T-cell (primary cell): ENCODE measurements at regions not wholly inside any gene's neighbourhood (a gene's known extent, or its start where the extent isn't known, plus 50 kb on each side); places are given as distances from the start of the nearest gene placed in this dataset.
A peak's percentile ranks its signal among the peaks of the same experiment; 100 is the strongest.

Experiments
- ATAC-seq, 4 experiments: fragments of 200-7000 bp in 3 of 4; fragments of 150-1000 bp in 1 of 4; cut with Tn5 transposase; replicated peaks in 1 of 4; 1 replicate in 3 of 4; 2 replicates in 1 of 4; pipeline ENCODE4 v1.10.0; 2021; ENCODE audit warnings: moderate library complexity in 3 of 4, mild to moderate bottlenecking in 2 of 4, moderate number of reproducible peaks in 1 of 4
- CTCF ChIA-PET, 2 donors: fragments of 300-600 bp; sonication (Branson Sonifier 250); formaldehyde crosslinking; loops; one replicate each; lab custom pipeline; 2022; ENCODE audit warnings: antibody characterized with exemption in 2 of 2; lab: Charles Lee
- POLR2A ChIA-PET, 2 donors: fragments of 300-600 bp; sonication (Branson Sonifier 250); formaldehyde crosslinking; loops; one replicate each; lab custom pipeline; 2022; ENCODE audit warnings: antibody characterized with exemption in 2 of 2; lab: Charles Lee
- DNase-seq, 35 experiments: peaks; one replicate each; pipeline versions ENCODE4 v3.0.0 to v3.0.0-alpha.2; 2013 to 2023
- H3K27ac ChIP-seq: one replicate; pipeline ENCODE4 v1.5.1; 2013; ENCODE audit warnings: low read length
- H3K27me3 ChIP-seq, 2 experiments: replicated peaks in 1 of 2; 1 replicate in 1 of 2; 2 replicates in 1 of 2; pipeline versions ENCODE4 v1.6.1 to v1.7.0; 2013; ENCODE audit warnings: low read length in 1 of 2, mixed read lengths in 1 of 2; ENCODE audit not compliant: control insufficient read depth in 2 of 2, insufficient read depth in 2 of 2; ENCODE audit errors: extremely low read depth in 1 of 2
- H3K36me3 ChIP-seq, 2 donors: 1 replicate in 1 of 2; 2 replicates in 1 of 2; pipeline versions ENCODE4 v1.6.1 to v1.7.0; 2013; ENCODE audit warnings: low read length in 1 of 2; ENCODE audit not compliant: control insufficient read depth in 2 of 2, insufficient read depth in 1 of 2; ENCODE audit errors: extremely low read depth in 1 of 2
- H3K4me1 ChIP-seq, 2 experiments: 1 replicate in 1 of 2; 2 replicates in 1 of 2; pipeline versions ENCODE4 v1.6.1 to v1.7.0; 2013; ENCODE audit warnings: low read length in 2 of 2, mixed read lengths in 1 of 2; ENCODE audit not compliant: insufficient read depth in 2 of 2, control insufficient read depth in 1 of 2; ENCODE audit errors: extremely low read depth in 1 of 2
- H3K4me3 ChIP-seq, 2 donors: 1 replicate in 1 of 2; 2 replicates in 1 of 2; pipeline versions ENCODE4 v1.5.1 to v1.7.0; 2013; ENCODE audit warnings: mild to moderate bottlenecking in 2 of 2, low read length in 1 of 2, moderate library complexity in 1 of 2; ENCODE audit not compliant: control insufficient read depth in 1 of 2; ENCODE audit errors: extremely low read depth in 1 of 2
- H3K9me3 ChIP-seq: 2 replicates; pipeline ENCODE4 v1.7.0; 2013
- H3K27ac Mint-ChIP-seq, 2 donors: one replicate each; pipeline ENCODE4 v1.8.0; 2020 to 2021; ENCODE audit warnings: mild to moderate bottlenecking in 2 of 2, mixed read lengths in 2 of 2
- H3K27me3 Mint-ChIP-seq, 2 donors: one replicate each; pipeline ENCODE4 v1.8.0; 2021 to 2022; ENCODE audit warnings: mixed read lengths in 2 of 2
- H3K36me3 Mint-ChIP-seq: one replicate; pipeline ENCODE4 v1.8.0; 2021; ENCODE audit warnings: mixed read lengths
- H3K4me1 Mint-ChIP-seq, 3 donors: one replicate each; pipeline ENCODE4 v1.8.0; 2020 to 2022; ENCODE audit warnings: mixed read lengths in 3 of 3, mild to moderate bottlenecking in 1 of 3
- H3K4me3 Mint-ChIP-seq, 3 donors: one replicate each; pipeline ENCODE4 v1.8.0; 2020 to 2022; ENCODE audit warnings: mild to moderate bottlenecking in 3 of 3, mixed read lengths in 3 of 3, moderate library complexity in 3 of 3
- H3K9me3 Mint-ChIP-seq, 3 donors: one replicate each; pipeline ENCODE4 v1.8.0; 2020 to 2022; ENCODE audit warnings: mixed read lengths in 3 of 3
- WGBS: methylation state at CpG from one replicate; pipeline ENCODE4 v1.1.5; 2013; ENCODE audit warnings: missing lambda C conversion rate; ENCODE audit not compliant: insufficient coverage; 5-methylcytosine and 5-hydroxymethylcytosine counted together

GRCh38 chr6:149169761-149170511 is 147.6 kb upstream of the TAB2 start:
- peaks cover 7 to 31% of the 10 kb centered on the region in 2 experiments for H3K4me1 ChIP-seq
- Mint-ChIP-seq H3K4me3 (no peak overlapping the region), H3K4me1 (peaks cover 53 to 79% (median 57%) of the 10 kb centered on the region in 3 donors), H3K27me3 (no peaks in the 10 kb centered on the region), H3K9me3 (no peaks in the 10 kb centered on the region), H3K27ac (peak overlapping the region in 1 of 2 donors; percentile 73), H3K36me3 (peaks cover 15% of the 10 kb centered on the region)
- ATAC-seq (no peak), DNase-seq (no peak)
- POLR2A ChIA-PET: interaction anchor here in 1 of 2 donors (0.5 kb wide), 1 partner anchor 246 kb away, joined by 5 read pairs; no protein-coding TSS in a partner anchor
- 80% methylated on average over 3 of the region's 6 CpGs for WGBS
- H3K27ac ChIP-seq: no peak overlapping the region
- CTCF ChIA-PET: interaction anchor here in 1 of 2 donors (0.6 kb wide), 1 partner anchor 145 kb away, joined by 3 read pairs; no protein-coding TSS in a partner anchor
- H3K36me3 ChIP-seq: no peaks in the 10 kb centered on the region
- H3K27me3 ChIP-seq: peaks cover 0 to 3% of the 10 kb centered on the region in 2 experiments
- H3K9me3 ChIP-seq: no peaks in the 10 kb centered on the region
- H3K4me3 ChIP-seq: no peak overlapping the region

DNA sequence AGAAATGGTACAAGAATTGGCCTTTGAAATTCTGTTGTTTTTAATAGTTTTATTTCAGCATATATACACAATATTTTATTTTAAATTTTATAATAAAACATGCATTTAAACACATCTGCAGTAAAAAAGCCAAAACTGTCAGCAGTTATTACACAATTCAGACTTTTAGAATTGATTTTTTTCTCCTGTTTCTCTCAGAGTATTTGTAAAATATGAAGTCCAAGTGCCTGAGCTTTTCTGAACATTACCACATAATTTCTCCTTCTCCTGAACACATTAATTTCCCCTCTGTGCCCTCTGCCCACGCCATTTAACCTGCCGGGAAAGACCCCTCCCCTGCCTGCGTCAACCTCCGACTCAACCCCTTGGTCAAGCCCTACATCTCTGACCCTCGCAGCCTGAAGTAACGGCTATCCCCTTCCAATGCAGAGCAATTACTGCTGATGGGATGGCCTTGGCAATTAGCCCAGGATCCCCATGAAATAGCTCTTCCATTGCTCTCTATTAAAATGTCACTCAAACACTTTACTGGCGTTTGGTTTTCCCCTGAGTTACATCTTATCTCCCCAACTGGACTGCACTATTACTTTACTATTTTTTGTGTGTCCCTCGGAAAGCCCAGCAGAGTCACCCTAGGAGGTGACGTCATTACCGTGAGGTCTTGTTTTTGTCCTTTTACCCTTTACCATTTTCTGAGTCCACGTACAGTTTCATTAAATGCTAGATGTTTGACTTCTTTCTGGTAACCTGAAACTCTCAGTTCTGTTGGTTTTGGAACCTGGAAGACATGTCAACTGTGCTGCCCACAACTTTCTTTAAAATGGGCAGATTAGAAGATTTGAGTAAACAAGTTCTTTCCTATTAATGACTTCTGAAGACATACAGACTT is 146.7 kb upstream of the TAB2 start:
- Histone ChIP-seq H3K4me3 (no peak overlapping the region), H3K36me3 (no peaks in the 10 kb centered on the region), H3K27me3 (peaks cover 0 to 3% of the 10 kb centered on the region in 2 experiments), H3K9me3 (no peaks in the 10 kb centered on the region), H3K4me1 (peaks cover 7 to 31% of the 10 kb centered on the region in 2 experiments), H3K27ac (no peak overlapping the region)
- ChIA-PET CTCF (no interaction called here), POLR2A (interaction anchor here in 1 of 2 donors (0.6 kb wide), 1 partner anchor 11 kb away, joined by 3 read pairs; no protein-coding TSS in a partner anchor)
- Mint-ChIP-seq H3K27me3 (no peaks in the 10 kb centered on the region), H3K27ac (peak overlapping the region; percentile 21 to 68), H3K9me3 (no peaks in the 10 kb centered on the region), H3K4me1 (peaks cover 47 to 77% (median 58%) of the 10 kb centered on the region in 3 donors), H3K4me3 (no peak overlapping the region), H3K36me3 (peaks cover 15% of the 10 kb centered on the region)
- DNase-seq (no peak), ATAC-seq (no peak)
- 87% methylated on average over 8 of the region's 11 CpGs for WGBS

GRCh38 chr6:149173222-149173621 is 144.3 kb upstream of the TAB2 start:
- Histone ChIP-seq H3K27ac (no peak overlapping the region), H3K4me1 (peaks cover 2 to 17% of the 10 kb centered on the region in 2 experiments), H3K9me3 (no peaks in the 10 kb centered on the region), H3K4me3 (no peak overlapping the region), H3K36me3 (no peaks in the 10 kb centered on the region), H3K27me3 (peaks cover 0 to 3% of the 10 kb centered on the region in 2 experiments)
- CTCF ChIA-PET: no interaction called here
- DNase-seq (no peak), ATAC-seq (no peak)
- Mint-ChIP-seq H3K36me3 (peaks cover 20% of the 10 kb centered on the region), H3K4me1 (peaks cover 33 to 59% (median 45%) of the 10 kb centered on the region in 3 donors), H3K27ac (no peak overlapping the region), H3K27me3 (no peaks in the 10 kb centered on the region), H3K9me3 (peaks cover 0 to 2% (median 0%) of the 10 kb centered on the region in 3 donors), H3K4me3 (no peak overlapping the region)
- POLR2A ChIA-PET: no interaction called here

GRCh38 chr6:149174962-149175361 is 142.6 kb upstream of the TAB2 start:
- H3K27me3 Mint-ChIP-seq: no peaks in the 10 kb centered on the region
- H3K27me3 ChIP-seq: no peaks in the 10 kb centered on the region
- H3K4me1 Mint-ChIP-seq: peaks cover 16 to 42% (median 28%) of the 10 kb centered on the region in 3 donors
- peak overlapping the region; percentile 72 to 77 for H3K27ac Mint-ChIP-seq
- no peak overlapping the region for H3K4me3 Mint-ChIP-seq
- no peaks in the 10 kb centered on the region for H3K9me3 ChIP-seq
- H3K9me3 Mint-ChIP-seq: peaks cover 0 to 2% (median 0%) of the 10 kb centered on the region in 3 donors
- ChIA-PET POLR2A (interaction anchor here in 1 of 2 donors (0.6 to 0.7 kb wide), 3 partner anchors 25 to 590 kb away, joined by 3 to 4 read pairs (median 4); no protein-coding TSS in a partner anchor), CTCF (interaction anchor here in 1 of 2 donors (0.6 kb wide), 1 partner anchor 9 kb away, joined by 3 read pairs; no protein-coding TSS in a partner anchor)
- no peaks in the 10 kb centered on the region for H3K36me3 ChIP-seq
- H3K27ac ChIP-seq: no peak overlapping the region
- peak in 1 of 4 experiments; percentile 50 for ATAC-seq
- peaks cover 24% of the 10 kb centered on the region for H3K36me3 Mint-ChIP-seq
- WGBS: no CpG with 5 or more reads among the region's 1 CpG
- DNase-seq: no peak
- H3K4me3 ChIP-seq: no peak overlapping the region
- peaks cover 0 to under 1% of the 10 kb centered on the region in 2 experiments for H3K4me1 ChIP-seq

DNA sequence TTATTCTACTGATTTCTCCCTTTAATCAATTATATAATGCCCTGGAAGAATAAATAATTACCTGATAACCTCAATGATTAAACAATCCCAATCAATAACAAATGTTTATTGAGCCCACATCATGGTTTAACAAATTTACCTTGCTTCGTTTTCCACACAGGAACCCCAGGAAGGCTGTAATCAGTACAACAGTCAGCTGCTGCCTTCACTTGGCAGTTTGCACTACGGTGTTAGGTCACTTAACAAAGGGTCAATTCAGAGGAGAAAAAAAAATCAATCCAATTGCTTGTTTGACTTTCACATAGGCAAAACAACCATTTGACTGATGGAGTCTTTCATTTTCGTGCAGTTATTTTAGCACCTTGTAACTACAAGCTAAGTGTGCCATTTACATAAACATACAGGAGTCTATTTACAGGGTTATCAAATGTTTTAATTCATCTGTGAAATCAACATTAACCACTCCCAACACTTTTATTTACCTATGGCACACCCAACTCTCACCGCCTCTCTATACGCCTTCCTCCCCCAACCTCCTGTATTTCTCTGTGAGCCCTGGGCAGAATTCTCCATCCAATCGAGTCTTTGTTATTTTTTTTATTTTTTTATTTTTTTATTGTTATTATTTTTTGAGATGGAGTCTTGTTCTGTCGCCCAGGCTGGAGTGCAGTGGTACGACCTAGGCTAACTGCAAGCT is 140.4 kb upstream of the TAB2 start:
- Histone ChIP-seq H3K36me3 (no peaks in the 10 kb centered on the region), H3K9me3 (no peaks in the 10 kb centered on the region), H3K4me1 (no peaks in the 10 kb centered on the region), H3K27me3 (no peaks in the 10 kb centered on the region), H3K27ac (no peak overlapping the region), H3K4me3 (no peak overlapping the region)
- 100% methylated on average over 4 of the region's 8 CpGs for WGBS
- DNase-seq (no peak), ATAC-seq (no peak)
- H3K4me3 Mint-ChIP-seq: no peak overlapping the region
- CTCF ChIA-PET: interaction anchor here in 1 of 2 donors (0.7 kb wide), 1 partner anchor 833 kb away, joined by 3 read pairs; no protein-coding TSS in a partner anchor
- H3K36me3 Mint-ChIP-seq: peaks cover 25% of the 10 kb centered on the region
- peaks cover 5 to 32% (median 21%) of the 10 kb centered on the region in 3 donors for H3K4me1 Mint-ChIP-seq
- no peak overlapping the region for H3K27ac Mint-ChIP-seq
- no peaks in the 10 kb centered on the region for H3K27me3 Mint-ChIP-seq
- peaks cover 0 to 2% (median 2%) of the 10 kb centered on the region in 3 donors for H3K9me3 Mint-ChIP-seq
- POLR2A ChIA-PET: no interaction called here
